ENCODE measurements at regions not wholly inside any gene's neighbourhood (a gene's known extent, or its start where the extent isn't known, plus 50 kb on each side); places are given as distances from the start of the nearest gene placed in this dataset.

GRCh38 chr4:53809816-53810215 lies 218.5 kb upstream of the LNX1 start:
- ATAC-seq (no peak), DNase-seq (no peak)
- Histone ChIP-seq H3K27ac (no peak overlapping the region), H3K36me3 (no peaks in the 10 kb centered on the region), H3K4me3 (no peak overlapping the region), H3K4me1 (no peaks in the 10 kb centered on the region), H3K9me3 (no peaks in the 10 kb centered on the region), H3K27me3 (no peaks in the 10 kb centered on the region)
- TF ChIP-seq CTCF (IDR thresholded peaks at IDR 0.05 in 4 of 5, conservative IDR thresholded peaks at IDR 0.05 in 1 of 5) = no peak
- TF ChIP-seq POLR2A (IDR thresholded peaks at IDR 0.05) = no peak
- in situ Hi-C loops (cut with MboI; ENCODE audit: low sequenced_read_pairs in 4 of 4) (no loop called here), intact Hi-C loops (cut with DNase I; ENCODE audit: low total_unique reads) (no loop called here)

DNA sequence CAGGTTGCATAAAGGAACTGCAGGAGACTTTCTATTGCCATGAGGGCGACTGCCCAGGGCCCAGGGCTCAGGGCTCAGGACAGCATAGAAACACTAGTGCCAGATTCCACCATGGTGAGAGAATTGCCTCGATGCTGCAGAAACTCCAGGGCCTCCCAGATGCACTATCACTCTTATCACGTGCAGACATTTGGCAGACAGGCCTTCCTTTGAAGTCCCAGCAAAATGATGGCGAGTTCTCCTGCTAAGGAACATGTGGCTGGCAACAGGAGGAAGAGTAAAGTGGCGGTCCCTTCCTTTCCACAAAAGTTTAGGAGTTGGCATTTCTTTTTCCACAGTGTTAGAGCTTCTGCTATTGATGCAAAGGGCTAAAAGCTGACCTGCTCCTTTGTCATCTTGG lies 214.0 kb upstream of the LNX1 start:
- H3K36me3 ChIP-seq = no peaks in the 10 kb centered on the region
- no peaks in the 10 kb centered on the region for H3K27me3 ChIP-seq
- no peak for DNase-seq
- intact Hi-C loops (cut with DNase I; ENCODE audit: low total_unique reads) = no loop called here
- TF ChIP-seq CTCF (IDR thresholded peaks at IDR 0.05 in 4 of 5, conservative IDR thresholded peaks at IDR 0.05 in 1 of 5) (no peak), POLR2A (IDR thresholded peaks at IDR 0.05) (no peak)
- no peak overlapping the region for H3K27ac ChIP-seq
- no peaks in the 10 kb centered on the region for H3K9me3 ChIP-seq
- H3K4me3 ChIP-seq = no peak overlapping the region
- no peaks in the 10 kb centered on the region for H3K4me1 ChIP-seq
- ATAC-seq = no peak
- in situ Hi-C loops (cut with MboI; ENCODE audit: low sequenced_read_pairs in 4 of 4) = no loop called here

- no peaks in the 10 kb centered on the region for H3K9me3 ChIP-seq
- no peak overlapping the region for H3K27ac ChIP-seq
- no peaks in the 10 kb centered on the region for H3K4me1 ChIP-seq
- DNase-seq = no peak
- no peak overlapping the region for H3K4me3 ChIP-seq
- TF ChIP-seq CTCF (IDR thresholded peaks at IDR 0.05 in 4 of 5, conservative IDR thresholded peaks at IDR 0.05 in 1 of 5) (peak in 3 of 5 experiments; percentile 19 to 45 (median 22)), POLR2A (IDR thresholded peaks at IDR 0.05) (no peak)
- ATAC-seq = no peak
- intact Hi-C loops (cut with DNase I; ENCODE audit: low total_unique reads) = no loop called here
- H3K27me3 ChIP-seq = no peaks in the 10 kb centered on the region
- no peaks in the 10 kb centered on the region for H3K36me3 ChIP-seq
- in situ Hi-C loops (cut with MboI; ENCODE audit: low sequenced_read_pairs in 4 of 4) = no loop called here
Measured at GRCh38 chr4:53804719-53805118, 213.4 kb upstream of the LNX1 start.

DNA sequence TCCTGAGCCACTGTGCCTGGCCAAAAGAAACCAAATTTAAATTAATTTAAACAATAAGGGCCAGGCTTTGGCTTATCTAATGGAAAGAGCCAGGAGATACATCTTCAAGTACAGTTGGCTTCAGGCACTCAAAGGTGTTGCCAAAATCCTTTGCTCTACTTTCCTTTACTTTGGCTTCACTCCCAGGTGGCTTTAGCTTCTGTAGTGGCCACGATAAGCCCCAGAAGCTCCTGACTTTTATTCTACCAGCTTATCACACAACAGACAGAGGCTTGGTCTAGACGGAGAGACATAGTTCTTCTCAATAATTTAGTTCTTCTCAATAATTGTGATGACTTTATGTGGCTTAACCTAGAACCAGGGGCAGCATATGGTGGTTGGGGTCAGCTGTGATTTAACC lies 211.2 kb upstream of the LNX1 start:
- DNase-seq = no peak
- in situ Hi-C loops (cut with MboI; ENCODE audit: low sequenced_read_pairs in 4 of 4) (no loop called here), intact Hi-C loops (cut with DNase I; ENCODE audit: low total_unique reads) (no loop called here)
- Histone ChIP-seq H3K27me3 (no peaks in the 10 kb centered on the region), H3K36me3 (no peaks in the 10 kb centered on the region), H3K4me1 (no peaks in the 10 kb centered on the region), H3K4me3 (no peak overlapping the region), H3K27ac (no peak overlapping the region), H3K9me3 (no peaks in the 10 kb centered on the region)
- TF ChIP-seq CTCF (IDR thresholded peaks at IDR 0.05 in 4 of 5, conservative IDR thresholded peaks at IDR 0.05 in 1 of 5) (no peak), POLR2A (IDR thresholded peaks at IDR 0.05) (no peak)
- no peak for ATAC-seq

DNA sequence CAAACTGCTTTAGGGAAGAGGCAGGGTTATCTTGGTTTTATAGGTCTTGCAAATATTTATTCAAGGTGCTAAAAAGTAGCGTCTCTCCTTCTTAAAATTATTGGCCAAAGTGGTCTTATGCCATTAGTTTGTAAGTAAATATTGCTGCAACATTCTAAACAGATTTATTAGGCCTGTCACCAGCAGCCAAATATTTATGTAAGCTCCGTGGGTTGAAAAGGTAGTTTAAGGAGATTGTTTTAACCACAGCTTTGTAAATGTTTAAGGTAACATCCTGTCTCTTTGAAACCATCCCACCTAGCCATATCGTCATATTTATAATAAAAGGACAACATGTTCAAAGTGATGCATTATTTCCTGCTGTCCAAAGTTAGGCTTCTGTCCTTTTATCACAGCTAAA lies 210.1 kb upstream of the LNX1 start:
- no peak overlapping the region for H3K4me3 ChIP-seq
- TF ChIP-seq POLR2A (IDR thresholded peaks at IDR 0.05) (no peak), CTCF (IDR thresholded peaks at IDR 0.05 in 4 of 5, conservative IDR thresholded peaks at IDR 0.05 in 1 of 5) (no peak)
- in situ Hi-C loops (cut with MboI; ENCODE audit: low sequenced_read_pairs in 4 of 4) = no loop called here
- no peaks in the 10 kb centered on the region for H3K4me1 ChIP-seq
- H3K27ac ChIP-seq = no peak overlapping the region
- no peaks in the 10 kb centered on the region for H3K9me3 ChIP-seq
- ATAC-seq = no peak
- intact Hi-C loops (cut with DNase I; ENCODE audit: low total_unique reads) = no loop called here
- DNase-seq = no peak
- no peaks in the 10 kb centered on the region for H3K27me3 ChIP-seq
- no peaks in the 10 kb centered on the region for H3K36me3 ChIP-seq

Data from gastrocnemius medialis (tissue), 4 donors.